ENCODE measurements at regions not wholly inside any gene's neighbourhood (a gene's known extent, or its start where the extent isn't known, plus 50 kb on each side); places are given as distances from the start of the nearest gene placed in this dataset.
"Not testable (repeated sequence)": the region's sequence is repeated elsewhere in the genome, so short reads cannot be mapped to it uniquely, and the experiment has no call there.

DNA sequence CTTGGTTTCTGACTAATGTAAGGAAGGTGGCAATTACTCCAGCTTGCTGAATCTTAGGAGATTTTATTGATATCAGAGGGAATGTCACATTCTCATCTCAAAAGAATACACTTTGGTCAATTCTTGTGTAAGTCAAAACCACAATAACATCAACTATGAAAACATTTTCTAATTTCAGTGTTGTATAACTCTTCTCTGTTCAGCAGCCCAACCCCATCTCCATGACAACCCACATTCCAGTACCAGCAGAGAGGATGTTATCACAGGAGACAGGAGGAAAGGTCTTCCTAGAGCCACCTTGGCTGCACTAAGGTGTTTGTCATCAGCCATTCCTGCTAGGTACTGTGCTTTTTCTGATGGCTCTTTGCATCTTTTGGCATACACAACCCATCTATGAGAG is 529.1 kb upstream of the BRINP1 start:
- no peak for DNase-seq

- DNase-seq = no peak
Measured at GRCh38 chr9:119884438-119884837, 515.2 kb upstream of the BRINP1 start.

- DNase-seq = no peak
Measured at GRCh38 chr9:119881898-119882297, 512.7 kb upstream of the BRINP1 start.

GRCh38 chr9:119880361-119880760 is 511.1 kb upstream of the BRINP1 start:
- DNase-seq = no peak

DNA sequence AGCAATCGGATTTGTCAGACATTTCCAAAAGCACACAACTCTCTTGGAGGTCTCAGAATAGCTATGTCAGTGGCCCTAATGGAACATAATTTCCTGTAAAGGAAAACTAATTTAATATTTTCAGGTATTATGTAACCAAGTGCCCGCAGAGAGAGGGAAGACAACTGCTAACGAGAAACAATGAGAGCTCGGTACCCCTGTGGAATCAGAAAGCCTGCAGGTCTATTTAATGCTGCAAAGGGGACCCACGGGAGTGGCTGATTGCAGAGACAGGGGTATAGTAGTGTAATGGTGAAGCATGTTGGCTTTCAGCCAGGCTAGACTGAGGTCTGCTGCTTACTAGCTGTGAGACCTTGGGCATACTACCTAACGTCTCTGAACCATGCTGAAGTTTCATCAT is 508.1 kb upstream of the BRINP1 start:
- no peak for DNase-seq

GRCh38 chr9:119873877-119874276 is 504.6 kb upstream of the BRINP1 start:
- no peak for DNase-seq

DNA sequence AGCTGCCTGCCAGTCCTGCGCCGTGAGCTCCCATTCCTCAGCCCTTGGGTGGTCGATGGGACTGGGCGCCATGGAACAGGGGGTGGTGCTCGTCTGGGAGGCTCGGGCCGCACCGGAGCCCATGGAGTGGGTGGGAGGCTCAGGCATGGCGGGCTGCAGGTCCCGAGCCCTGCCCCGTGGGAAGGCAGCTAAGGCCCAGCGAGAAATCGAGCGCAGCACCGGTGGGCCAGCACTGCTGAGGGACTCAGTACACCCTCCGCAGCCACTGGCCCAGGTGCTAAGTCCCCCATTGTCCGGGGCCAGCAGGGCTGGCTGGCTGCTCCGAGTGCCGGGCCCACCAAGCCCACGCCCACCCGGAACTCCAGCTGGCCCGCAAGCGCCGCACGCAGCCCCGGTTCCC is 501.0 kb upstream of the BRINP1 start:
- DNase-seq = not testable (repeated sequence)

DNA sequence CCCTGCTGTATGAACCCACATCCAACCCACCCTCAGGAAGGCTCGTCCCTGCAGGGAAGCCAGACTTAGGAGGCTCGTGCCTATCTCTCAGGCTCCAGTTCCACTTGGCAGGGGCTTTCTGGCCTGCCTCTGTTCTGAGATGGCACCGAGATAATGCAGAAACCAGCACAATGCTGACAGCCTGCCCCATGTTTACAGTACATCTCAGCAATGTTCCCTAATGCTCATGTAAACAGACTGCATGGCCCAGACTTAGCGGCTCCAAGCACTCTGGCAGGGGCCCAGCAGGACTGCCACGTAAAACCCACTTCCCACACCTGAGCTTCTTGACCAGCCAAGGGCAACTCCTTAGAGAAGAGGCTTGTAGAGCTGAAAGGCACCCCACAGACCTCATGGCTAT is 499.5 kb upstream of the BRINP1 start:
- DNase-seq = no peak

GRCh38 chr9:119861842-119862241 is 492.6 kb upstream of the BRINP1 start:
- DNase-seq = no peak

DNA sequence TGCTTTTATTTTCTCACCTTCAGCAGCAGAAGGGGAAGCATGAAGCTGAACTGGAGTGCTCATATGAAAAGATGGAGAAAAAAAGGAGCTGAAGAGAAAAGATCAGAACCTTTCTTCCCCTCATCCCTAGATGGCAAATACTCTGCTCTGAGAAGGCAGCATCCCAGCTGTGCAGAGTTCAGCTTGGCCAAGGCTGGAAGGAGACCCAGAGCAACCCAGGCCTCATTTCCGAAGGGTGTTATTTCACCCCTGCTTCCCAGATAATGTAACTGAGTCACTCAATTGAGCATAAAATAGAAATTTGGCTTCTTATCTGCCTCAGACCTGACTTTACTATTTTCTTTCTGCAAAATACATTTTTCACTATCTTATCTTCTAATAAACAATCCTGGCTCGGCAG is 489.9 kb upstream of the BRINP1 start:
- no peak for DNase-seq

GRCh38 chr9:119853126-119853525 is 483.9 kb upstream of the BRINP1 start:
- DNase-seq = no peak

- DNase-seq = no peak
Measured at GRCh38 chr9:119852390-119852789, 483.2 kb upstream of the BRINP1 start.

- no peak for DNase-seq
Measured at GRCh38 chr9:119844431-119844830, 475.2 kb upstream of the BRINP1 start.

DNA sequence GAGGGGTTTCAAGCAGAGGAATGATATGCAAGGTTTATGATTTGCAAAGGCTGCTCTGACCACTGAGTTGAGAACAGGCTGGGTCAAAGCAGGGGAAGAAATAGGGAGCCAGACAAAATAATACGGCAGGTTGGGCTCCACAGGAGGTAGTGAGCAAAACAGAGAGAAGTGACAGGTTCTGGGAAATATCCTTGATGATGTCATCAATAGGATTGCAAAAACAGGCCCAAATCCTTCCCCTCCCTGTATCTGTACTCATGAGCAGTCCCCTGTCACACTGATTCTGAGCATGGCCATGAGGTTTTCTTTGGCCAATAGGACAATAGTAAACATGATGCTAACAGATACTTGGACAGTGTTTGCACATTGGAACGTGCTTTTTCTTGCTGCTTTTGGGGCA is 471.8 kb upstream of the BRINP1 start:
- DNase-seq = no peak

GRCh38 chr9:119839888-119840287 is 470.7 kb upstream of the BRINP1 start:
- no peak for DNase-seq

- DNase-seq = no peak
Measured at GRCh38 chr9:119838210-119838609, 469.0 kb upstream of the BRINP1 start.

GRCh38 chr9:119836036-119836435 is 466.8 kb upstream of the BRINP1 start:
- no peak for DNase-seq

DNA sequence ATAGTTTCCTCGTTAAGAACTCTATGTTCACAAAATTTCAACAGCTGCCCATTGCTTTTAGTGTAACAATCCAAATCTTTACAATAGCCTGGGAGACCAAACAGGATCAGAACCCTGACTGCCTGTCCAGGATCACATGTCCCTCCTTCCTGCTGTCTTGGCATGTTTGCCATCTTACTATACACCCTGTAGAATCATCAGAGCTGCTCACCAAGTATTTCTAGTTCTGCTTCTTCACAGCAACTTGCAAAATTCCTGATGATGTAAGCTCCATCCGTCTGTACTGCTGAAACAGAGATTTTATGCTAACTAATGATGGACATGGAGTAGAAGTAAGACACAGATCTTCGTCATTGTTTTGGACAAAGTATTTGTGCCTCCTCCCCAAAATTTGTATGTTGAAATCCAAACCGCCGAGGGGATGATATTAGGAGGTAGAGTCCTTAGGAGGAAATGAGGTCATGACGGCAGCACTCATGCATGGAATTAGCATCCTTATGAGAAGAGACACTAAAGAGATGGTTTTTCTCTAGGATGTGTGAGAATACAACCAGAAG is 464.9 kb upstream of the BRINP1 start:
- DNase-seq = no peak

- no peak for DNase-seq
Measured at GRCh38 chr9:119831309-119831708, 462.1 kb upstream of the BRINP1 start.

DNA sequence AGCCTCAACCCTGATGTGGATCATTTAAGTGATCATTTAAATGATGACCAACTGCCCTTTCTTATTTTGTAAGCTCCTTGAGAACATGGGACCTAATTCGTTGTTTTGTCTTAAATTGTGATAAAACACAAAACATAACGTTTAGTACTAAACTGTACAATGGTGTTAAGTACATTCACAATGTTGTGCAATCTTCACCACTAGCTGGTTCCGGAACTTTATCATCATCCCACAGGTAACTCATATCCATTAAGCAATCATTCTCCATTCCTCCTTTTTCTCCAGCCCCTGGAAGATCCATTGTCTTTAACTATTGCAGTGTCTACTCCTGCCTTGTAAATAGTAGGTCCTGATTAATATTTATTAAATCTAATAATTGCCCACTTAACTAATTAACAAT is 460.5 kb upstream of the BRINP1 start:
- no peak for DNase-seq

DNA sequence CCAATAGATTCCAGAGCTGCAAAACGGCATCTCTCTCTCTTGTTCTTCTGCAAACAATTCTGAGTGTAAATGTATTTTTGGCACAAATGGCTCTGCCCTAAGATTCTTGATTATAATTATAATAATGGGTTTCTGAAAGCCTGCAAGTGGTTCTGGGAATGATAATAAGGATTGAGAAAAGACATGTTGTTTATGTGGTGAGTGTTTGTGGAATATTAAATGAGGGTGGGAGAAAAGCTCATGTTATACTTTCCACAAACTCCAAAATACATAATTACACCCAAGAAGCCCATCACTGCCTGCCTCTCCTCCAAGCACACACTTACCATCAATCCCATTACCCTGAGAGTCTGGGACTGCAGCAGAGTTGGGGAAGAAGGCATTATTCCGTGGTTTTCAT is 460.0 kb upstream of the BRINP1 start:
- no peak for DNase-seq

DNA sequence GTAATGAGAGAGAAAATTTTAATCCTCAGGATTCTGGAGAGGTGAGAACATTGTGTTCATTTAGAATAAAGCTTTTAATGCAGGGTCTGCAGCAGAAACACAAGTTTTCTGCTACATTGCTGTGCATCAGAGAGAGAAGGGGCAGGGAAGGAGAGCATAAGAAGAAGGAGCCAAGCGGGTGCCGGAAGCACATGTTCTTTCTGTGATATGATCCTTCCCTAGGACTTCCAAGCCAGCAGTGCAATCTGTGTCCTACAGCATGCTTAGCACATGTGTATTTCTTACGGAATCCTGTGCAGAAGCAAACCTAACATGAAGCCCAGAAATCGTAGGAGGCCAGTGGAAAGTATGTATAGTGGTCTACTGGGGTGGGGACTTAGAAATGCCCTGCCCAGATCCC is 458.3 kb upstream of the BRINP1 start:
- no peak for DNase-seq

GRCh38 chr9:119827126-119827525 is 457.9 kb upstream of the BRINP1 start:
- DNase-seq = no peak

- DNase-seq = no peak
Measured at GRCh38 chr9:119818726-119819435, 449.6 kb upstream of the BRINP1 start.
